ENCODE measurements at regions not wholly inside any gene's neighbourhood (a gene's known extent, or its start where the extent isn't known, plus 50 kb on each side); places are given as distances from the start of the nearest gene placed in this dataset.

DNA sequence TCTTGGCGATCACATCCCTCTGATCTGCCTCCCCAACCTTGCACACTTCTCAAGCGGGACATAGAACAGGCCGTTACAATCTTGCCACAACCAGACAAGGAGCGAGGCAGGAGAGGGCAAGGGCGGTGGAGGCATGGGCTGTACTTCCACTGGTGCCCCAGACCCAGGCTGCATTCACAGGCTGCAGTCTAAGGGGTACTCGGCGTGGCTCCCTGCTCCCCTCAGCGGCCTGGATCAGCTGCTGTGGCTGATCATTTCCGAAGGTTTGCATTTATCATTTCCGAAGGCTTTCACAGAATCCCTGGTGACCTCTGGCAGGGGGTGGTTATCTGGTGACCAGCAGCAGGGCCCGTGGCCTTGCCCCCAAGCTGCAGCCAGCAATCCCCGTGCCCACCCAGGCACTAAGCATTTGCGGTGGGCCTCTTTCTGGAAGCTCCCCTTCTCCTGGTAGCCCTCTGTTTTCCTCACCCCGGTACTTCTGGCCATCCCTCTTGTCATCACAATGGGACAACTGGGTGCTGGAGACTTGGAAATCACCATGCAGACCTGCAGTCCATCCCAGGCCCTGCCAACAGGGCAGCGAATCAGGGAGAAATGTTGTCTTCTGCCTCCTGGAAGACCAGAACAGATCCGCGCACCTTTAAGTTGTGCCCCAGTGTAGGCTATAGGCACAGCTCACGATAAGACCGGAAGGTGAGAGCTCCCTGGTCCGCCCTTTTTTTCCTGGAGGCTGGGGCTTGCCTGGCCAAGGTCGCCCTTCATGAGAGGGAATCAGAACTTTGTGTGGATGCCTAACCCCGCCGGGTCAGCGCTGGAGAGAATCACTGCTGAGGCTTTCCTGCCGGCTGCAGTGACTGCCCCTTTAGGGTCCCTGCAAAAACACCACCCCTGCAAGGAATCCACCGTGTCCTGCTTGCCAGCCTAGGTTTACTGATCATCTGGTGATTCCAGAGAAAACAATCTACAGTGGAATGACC, 1739.1 kb downstream of the TP53TG3F start:
- Histone ChIP-seq H3K27me3 (ENCODE audit: insufficient read depth, low read depth) (no peaks in the 10 kb centered on the region), H3K27ac (no peak overlapping the region), H2AFZ (ENCODE audit: low read depth) (no peak overlapping the region), H3K4me1 (ENCODE audit: low read depth, poor library complexity, severe bottlenecking) (no peaks in the 10 kb centered on the region), H3K4me2 (no peak overlapping the region), H4K20me1 (ENCODE audit: insufficient read depth) (no peaks in the 10 kb centered on the region), H3K36me3 (ENCODE audit: insufficient read depth) (no peaks in the 10 kb centered on the region), H3K4me3 (IDR thresholded peaks at IDR 0.05; ENCODE audit: insufficient read depth, low read depth, low read length) (no peak overlapping the region), H3K9ac (no peak overlapping the region), H3K79me2 (ENCODE audit: insufficient read depth, low read depth) (no peaks in the 10 kb centered on the region)
- TF ChIP-seq, protein P1, sequence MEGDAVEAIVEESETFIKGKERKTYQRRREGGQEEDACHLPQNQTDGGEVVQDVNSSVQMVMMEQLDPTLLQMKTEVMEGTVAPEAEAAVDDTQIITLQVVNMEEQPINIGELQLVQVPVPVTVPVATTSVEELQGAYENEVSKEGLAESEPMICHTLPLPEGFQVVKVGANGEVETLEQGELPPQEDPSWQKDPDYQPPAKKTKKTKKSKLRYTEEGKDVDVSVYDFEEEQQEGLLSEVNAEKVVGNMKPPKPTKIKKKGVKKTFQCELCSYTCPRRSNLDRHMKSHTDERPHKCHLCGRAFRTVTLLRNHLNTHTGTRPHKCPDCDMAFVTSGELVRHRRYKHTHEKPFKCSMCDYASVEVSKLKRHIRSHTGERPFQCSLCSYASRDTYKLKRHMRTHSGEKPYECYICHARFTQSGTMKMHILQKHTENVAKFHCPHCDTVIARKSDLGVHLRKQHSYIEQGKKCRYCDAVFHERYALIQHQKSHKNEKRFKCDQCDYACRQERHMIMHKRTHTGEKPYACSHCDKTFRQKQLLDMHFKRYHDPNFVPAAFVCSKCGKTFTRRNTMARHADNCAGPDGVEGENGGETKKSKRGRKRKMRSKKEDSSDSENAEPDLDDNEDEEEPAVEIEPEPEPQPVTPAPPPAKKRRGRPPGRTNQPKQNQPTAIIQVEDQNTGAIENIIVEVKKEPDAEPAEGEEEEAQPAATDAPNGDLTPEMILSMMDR (conservative IDR thresholded peaks at IDR 0.05; ENCODE audit: low read depth, low read length), result no peak

DNA sequence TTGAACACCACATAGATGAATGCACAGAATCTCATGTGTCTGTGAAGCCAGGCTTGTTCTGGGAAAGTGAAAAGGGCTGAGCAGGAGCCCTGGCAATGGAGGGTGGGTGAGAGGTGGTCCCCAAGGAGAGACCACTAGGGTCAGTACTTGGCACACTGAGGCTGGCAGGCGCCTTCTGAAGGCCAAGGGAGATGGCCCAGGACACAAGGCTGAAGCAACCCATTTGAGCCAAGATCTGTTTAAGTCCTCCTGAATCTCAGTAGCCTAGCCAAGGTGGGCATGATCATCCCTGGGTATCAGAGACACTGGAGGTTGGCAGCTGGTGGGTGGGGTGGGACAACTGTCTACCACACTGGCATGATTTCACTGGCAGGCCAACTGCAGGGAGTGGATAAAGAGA, 1741.2 kb downstream of the TP53TG3F start:
- H3K4me3 ChIP-seq (IDR thresholded peaks at IDR 0.05; ENCODE audit: insufficient read depth, low read depth, low read length), result no peak overlapping the region
- H3K36me3 ChIP-seq (ENCODE audit: insufficient read depth), result no peaks in the 10 kb centered on the region
- TF ChIP-seq, protein P1 (conservative IDR thresholded peaks at IDR 0.05; ENCODE audit: low read depth, low read length), result no peak
- no peak overlapping the region for H2AFZ ChIP-seq (ENCODE audit: low read depth)
- no peak overlapping the region for H3K27ac ChIP-seq
- H3K4me2 ChIP-seq, result no peak overlapping the region
- H3K79me2 ChIP-seq (ENCODE audit: insufficient read depth, low read depth), result no peaks in the 10 kb centered on the region
- H3K27me3 ChIP-seq (ENCODE audit: insufficient read depth, low read depth), result no peaks in the 10 kb centered on the region
- H3K9ac ChIP-seq, result no peak overlapping the region
- H4K20me1 ChIP-seq (ENCODE audit: insufficient read depth), result no peaks in the 10 kb centered on the region
- H3K4me1 ChIP-seq (ENCODE audit: low read depth, poor library complexity, severe bottlenecking), result no peaks in the 10 kb centered on the region

DNA sequence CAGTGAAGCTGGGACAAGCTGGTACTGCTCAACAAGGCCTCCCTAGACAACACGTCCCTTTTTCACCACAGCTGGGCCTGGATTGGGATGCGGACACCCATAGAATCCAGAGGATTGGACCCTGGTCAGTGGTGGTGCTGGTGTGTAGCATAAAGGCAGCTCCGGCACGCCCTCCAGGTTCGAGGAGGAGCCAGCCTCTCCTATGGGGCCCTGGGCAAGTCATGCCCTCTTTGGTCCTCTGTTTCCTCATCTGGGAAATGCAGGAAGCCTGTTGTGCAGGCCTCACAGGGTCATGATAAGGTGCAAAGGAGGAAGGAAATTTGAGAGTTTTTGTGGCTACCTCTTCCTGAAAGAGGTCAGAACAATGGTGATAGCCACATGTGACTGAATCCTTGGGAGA, 1741.7 kb downstream of the TP53TG3F start:
- Histone ChIP-seq H3K27ac (no peak overlapping the region), H2AFZ (ENCODE audit: low read depth) (no peak overlapping the region), H3K27me3 (ENCODE audit: insufficient read depth, low read depth) (no peaks in the 10 kb centered on the region), H3K36me3 (ENCODE audit: insufficient read depth) (no peaks in the 10 kb centered on the region), H3K4me1 (ENCODE audit: low read depth, poor library complexity, severe bottlenecking) (no peaks in the 10 kb centered on the region), H3K4me2 (no peak overlapping the region), H3K9ac (no peak overlapping the region), H4K20me1 (ENCODE audit: insufficient read depth) (no peaks in the 10 kb centered on the region), H3K79me2 (ENCODE audit: insufficient read depth, low read depth) (no peaks in the 10 kb centered on the region), H3K4me3 (IDR thresholded peaks at IDR 0.05; ENCODE audit: insufficient read depth, low read depth, low read length) (no peak overlapping the region)
- TF ChIP-seq, protein P1 (conservative IDR thresholded peaks at IDR 0.05; ENCODE audit: low read depth, low read length), result no peak

DNA sequence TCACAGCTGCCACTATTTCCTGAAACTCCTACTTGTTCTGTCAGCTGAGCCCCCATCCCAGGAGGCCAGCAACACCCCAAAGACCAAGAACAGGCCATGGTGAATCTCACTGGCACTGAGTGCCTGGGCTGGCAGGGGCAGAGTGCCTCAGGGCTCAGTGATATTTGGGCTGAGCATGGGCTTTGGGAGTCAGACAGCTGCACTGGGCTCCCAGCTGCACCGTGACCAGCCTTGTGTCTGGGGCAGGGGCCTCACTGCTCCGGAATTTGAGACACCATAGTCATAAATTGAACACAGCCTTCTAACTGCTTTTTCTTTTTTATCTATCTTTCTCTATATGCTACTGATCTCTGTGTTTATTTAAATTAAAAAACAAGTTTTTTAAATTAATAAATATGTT, 1744.2 kb downstream of the TP53TG3F start:
- Histone ChIP-seq H3K4me1 (ENCODE audit: low read depth, poor library complexity, severe bottlenecking) (no peaks in the 10 kb centered on the region), H3K27ac (no peak overlapping the region), H3K9ac (no peak overlapping the region), H4K20me1 (ENCODE audit: insufficient read depth) (no peaks in the 10 kb centered on the region), H3K4me3 (IDR thresholded peaks at IDR 0.05; ENCODE audit: insufficient read depth, low read depth, low read length) (no peak overlapping the region), H3K27me3 (ENCODE audit: insufficient read depth, low read depth) (no peaks in the 10 kb centered on the region), H3K79me2 (ENCODE audit: insufficient read depth, low read depth) (no peaks in the 10 kb centered on the region), H2AFZ (ENCODE audit: low read depth) (no peak overlapping the region), H3K4me2 (no peak overlapping the region), H3K36me3 (ENCODE audit: insufficient read depth) (no peaks in the 10 kb centered on the region)
- TF ChIP-seq, protein P1 (conservative IDR thresholded peaks at IDR 0.05; ENCODE audit: low read depth, low read length), result no peak

All from KMS-11 (cell line).